GM19328 (cell line): ENCODE measurements at regions not wholly inside any gene's neighbourhood (a gene's known extent, or its start where the extent isn't known, plus 50 kb on each side); places are given as distances from the start of the nearest gene placed in this dataset.

ENCODE experiments used
- ATAC-seq: cut with Tn5 transposase; IDR thresholded peaks from one replicate; pipeline ENCODE4 v1.9.1; 2021; ENCODE audit warnings: mild to moderate bottlenecking, moderate library complexity; ENCODE audit not compliant: unreplicated experiment

- no peak for ATAC-seq
Observed at GRCh38 chr20:18992418-18992817, 178.8 kb downstream of the SCP2D1 start.

GRCh38 chr20:18995455-18995854 is 181.9 kb downstream of the SCP2D1 start:
- ATAC-seq = no peak

GRCh38 chr20:18999086-18999485 is 185.5 kb downstream of the SCP2D1 start:
- ATAC-seq = no peak

- no peak for ATAC-seq
Observed at GRCh38 chr20:19000078-19000477, 186.5 kb downstream of the SCP2D1 start.

- ATAC-seq = no peak
Observed at GRCh38 chr20:19001177-19001576, 187.6 kb downstream of the SCP2D1 start.

GRCh38 chr20:19003366-19004336 is 190.1 kb downstream of the SCP2D1 start:
- ATAC-seq = no peak

- no peak for ATAC-seq
Observed at GRCh38 chr20:19004975-19005374, 191.4 kb downstream of the SCP2D1 start.

- ATAC-seq = no peak
Observed at GRCh38 chr20:19008497-19008896, 194.9 kb downstream of the SCP2D1 start.

GRCh38 chr20:19009081-19009688 is 195.6 kb downstream of the SCP2D1 start:
- no peak for ATAC-seq

GRCh38 chr20:19012676-19013075 is 199.1 kb downstream of the SCP2D1 start:
- no peak for ATAC-seq

- ATAC-seq = no peak
Observed at GRCh38 chr20:19013907-19014306, 198.5 kb upstream of the SLC24A3 start.

- no peak for ATAC-seq
Observed at GRCh38 chr20:19015351-19016139, 196.9 kb upstream of the SLC24A3 start.

- ATAC-seq = no peak
Observed at GRCh38 chr20:19016140-19016497, 196.3 kb upstream of the SLC24A3 start.

GRCh38 chr20:19017104-19017690 is 195.2 kb upstream of the SLC24A3 start:
- ATAC-seq = no peak

- ATAC-seq = no peak
Observed at GRCh38 chr20:19018881-19019280, 193.6 kb upstream of the SLC24A3 start.

- ATAC-seq = no peak
Observed at GRCh38 chr20:19019734-19020364, 192.6 kb upstream of the SLC24A3 start.

GRCh38 chr20:19021406-19022117 is 190.9 kb upstream of the SLC24A3 start:
- no peak for ATAC-seq

GRCh38 chr20:19022118-19022575 is 190.3 kb upstream of the SLC24A3 start:
- ATAC-seq = no peak

GRCh38 chr20:19022791-19023448 is 189.5 kb upstream of the SLC24A3 start:
- no peak for ATAC-seq
